AG08395 (cell line): ENCODE measurements at regions not wholly inside any gene's neighbourhood (a gene's known extent, or its start where the extent isn't known, plus 50 kb on each side); places are given as distances from the start of the nearest gene placed in this dataset.
"Not testable (repeated sequence)": the region's sequence is repeated elsewhere in the genome, so short reads cannot be mapped to it uniquely, and the experiment has no call there.

Source experiments
- DNase-seq: peaks from one replicate; pipeline ENCODE4 v3.0.0; 2012; ENCODE audit warnings: mixed read lengths, low spot score

DNA sequence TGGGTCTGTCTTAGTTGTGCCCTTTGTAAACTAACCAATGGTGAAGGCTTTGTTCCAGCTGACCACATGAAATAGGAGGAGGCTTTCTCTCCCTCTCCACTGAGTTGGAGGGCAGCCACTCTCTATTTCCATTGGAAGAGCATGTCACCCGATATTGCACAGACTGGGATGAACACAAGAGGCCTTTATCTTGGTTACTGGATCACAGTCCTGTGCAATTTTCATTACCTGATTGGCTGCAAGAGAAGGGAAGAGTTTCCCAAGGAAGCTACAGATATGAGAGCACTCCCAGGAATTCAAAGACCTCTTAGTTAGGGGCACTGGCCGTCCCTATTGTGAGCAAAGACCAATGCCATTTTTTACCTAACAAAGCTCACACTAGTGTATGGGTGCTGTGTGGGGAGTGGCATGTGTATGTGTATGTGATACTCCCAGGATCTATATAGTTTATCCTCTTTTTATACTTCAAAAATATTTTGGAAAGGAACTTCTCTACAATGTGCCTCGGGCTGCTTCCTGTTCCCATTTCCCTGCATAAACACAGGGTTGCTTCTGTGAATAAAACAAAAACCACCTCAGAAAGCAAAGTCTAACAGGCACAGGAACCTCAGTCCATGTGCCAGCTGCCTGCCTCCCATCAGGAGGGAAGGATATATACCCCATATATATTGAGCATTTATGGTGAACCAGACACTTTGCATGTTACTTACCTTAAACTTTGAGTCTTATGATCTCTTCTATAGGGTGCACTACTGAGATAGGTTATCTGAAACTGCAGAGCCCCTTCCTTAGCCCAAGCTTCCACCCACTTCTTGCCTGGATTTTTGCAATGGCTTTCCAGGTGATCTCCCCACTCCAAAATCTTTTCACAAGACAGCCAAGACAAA lies 126.5 kb downstream of the RASSF10 start:
- no peak for DNase-seq

DNA sequence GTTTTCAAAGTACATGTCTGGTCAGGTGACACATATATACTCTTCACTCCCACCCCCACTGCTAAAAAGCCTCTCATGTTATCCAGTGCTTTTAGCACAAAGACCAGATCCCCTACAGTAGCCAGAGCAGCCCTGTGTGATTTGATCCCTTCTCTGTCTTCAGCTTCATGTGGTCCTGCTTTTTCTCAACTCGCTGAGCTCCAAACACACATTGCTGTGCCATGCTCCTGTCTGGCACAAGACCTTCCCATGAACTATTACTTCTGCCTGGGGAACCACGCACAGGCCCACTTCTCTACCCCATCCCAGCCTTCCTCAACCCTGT lies 127.1 kb downstream of the RASSF10 start:
- DNase-seq: no peak

DNA sequence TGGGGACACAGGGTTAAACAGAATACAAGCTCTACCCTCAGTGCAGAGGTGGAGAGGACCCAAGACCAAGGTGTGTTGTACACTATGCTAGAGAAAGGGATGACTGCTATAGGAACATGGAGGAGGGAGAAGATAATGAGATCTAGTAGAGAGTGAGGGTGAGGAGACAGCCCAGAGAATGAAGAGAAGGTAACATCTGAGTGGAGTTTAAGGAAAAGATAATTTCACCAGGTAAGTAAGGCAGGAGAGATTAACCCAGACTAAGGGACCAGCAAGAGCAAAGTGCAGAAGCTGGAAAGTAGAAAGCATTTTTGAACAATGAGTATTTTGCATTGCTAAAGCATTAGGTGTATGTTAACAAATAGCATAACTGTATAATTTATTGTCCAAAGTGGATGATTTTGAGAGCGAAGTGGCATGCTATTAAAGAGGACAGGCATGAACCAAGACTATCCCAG lies 128.8 kb downstream of the RASSF10 start:
- DNase-seq: peak; percentile 10

DNA sequence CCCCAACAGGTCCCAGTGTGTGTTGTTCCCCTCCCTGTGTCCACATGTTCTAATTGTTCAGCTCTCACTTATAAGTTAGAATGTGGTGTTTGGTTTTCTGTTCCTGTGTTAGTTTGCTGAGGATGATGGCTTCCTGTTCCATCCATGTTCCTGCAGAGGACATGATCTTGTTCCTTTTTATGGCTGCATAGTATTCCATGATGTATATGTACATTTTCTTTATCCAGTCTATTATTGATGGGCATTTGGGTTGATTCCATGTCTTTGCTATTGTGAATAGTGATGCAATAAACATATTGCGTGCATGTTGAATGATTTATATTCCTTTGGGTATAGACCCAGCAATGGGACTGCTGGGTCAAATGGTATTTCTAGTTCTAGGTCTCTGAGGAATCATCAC lies 130.0 kb downstream of the RASSF10 start:
- DNase-seq: not testable (repeated sequence)

DNA sequence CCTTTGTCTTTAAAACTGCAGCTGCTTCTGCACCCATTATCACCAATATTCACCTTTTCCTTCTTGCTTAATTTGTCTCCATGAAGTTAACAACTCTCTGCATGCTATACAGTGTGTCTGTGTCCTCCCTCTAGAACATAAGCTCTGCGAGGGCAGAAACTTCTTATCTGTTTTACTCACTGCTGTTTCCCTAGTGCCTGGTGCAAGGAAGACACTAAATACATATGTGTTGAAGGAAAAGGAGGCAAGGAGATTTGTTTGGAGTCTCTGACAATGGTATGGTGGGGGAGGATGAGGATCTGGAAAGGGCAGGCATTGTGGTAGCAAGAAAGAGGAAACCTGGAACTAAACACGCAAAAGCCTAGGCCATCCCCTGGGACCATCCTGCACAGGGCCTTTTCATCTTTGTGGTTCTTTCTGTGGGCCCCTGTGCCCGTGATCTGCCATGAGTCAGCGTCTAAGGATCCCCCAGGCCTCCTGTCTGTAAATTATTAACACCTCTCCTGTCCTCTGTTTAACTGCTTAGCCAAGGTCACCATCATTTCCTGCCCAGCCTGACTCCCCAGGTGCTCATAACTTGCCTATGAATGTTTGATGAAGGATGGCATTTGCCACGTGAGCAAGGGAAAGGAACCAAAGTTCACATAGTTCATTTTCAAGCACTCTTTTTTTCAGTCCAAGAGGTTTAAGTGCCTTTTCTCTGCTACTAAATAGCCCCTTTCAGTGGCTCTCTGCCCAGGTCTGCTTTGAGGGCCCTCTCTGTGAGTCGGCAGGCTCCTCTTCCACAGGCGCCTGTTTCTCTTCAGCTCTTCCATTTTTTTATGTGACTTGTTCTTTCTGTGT lies 131.1 kb downstream of the RASSF10 start:
- DNase-seq: peak; percentile 52

DNA sequence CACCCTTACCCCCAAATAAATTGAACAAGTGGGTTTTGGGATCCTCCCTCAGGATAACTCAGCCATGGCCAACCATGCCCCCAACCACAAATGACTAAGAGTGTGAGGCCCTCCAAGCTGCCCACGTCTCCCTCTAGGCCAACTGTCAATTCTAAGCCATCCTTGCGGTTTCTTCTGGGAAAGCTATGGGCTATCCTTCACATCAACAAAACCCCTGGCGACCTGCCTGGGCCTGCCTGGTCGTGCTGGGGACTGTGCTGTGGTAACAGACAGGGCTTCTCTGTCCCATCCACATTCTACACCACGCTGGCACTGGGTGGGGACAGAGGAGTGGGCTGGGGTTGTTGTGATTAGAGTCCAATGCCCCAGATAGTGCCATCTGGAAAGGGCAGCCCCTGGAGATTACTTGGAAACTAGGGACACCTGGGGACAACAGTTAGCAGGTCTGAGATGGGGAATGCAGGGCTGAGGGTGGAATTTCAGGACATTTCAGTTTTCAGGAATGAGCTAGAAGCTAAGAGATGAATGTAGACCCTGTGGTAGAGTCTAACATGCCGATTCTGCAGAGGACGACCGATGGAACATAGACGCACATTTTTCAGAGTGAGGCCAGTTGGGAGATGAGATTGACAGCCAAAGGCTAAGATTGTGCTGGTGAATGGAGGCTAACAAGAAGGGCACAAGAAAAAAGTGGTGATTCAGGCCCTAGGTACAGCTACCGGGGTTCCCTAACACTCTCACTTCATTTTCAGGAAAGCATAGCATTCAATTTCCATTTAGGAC lies 131.9 kb downstream of the RASSF10 start:
- DNase-seq: peak; percentile 10

DNA sequence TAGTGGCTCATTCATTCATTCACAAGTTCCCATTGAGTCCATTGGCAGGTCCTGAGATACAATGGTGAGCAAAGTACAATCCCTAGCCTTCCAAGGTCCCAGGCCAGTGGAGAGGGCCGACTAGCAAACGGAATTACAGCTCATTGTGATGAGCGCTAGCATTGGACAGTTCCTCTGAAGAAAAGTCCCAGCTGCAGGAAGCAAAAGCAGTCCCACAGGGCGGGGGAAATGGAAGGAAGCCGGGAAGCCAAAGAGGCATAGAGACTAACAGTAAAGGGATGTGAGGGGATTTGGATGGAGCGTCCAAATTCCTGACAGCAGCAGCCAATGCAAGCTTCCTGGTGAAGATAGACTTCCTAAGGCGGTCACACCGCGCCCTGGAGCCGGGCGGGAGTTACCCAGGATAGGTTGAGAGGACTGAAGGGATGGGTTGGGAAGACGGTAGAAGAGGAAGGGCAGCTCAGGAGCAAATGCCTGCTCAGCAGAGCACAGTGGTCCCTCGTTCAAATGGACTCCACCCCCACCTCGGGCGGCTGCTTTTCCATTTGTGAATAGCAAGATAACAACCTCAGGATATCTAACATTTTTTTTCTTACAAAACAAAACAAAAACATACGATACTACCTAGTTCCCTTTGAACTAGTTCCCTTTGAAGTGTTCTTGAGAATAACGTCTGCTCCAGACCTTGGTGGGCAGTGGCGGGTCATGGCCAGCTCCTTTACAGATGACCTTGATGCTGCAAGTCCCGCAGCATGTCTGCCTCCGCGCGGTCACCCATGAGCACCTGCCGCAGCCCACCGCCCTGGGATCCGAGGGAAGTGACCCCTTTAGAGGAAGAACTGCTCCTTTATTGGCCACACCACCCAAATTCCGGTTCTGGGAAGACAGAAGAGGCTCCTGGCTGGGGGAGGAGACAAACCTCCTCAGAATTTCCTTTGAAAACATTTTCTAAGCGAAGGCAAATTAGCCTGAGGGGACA lies 132.9 kb downstream of the RASSF10 start:
- no peak for DNase-seq

DNA sequence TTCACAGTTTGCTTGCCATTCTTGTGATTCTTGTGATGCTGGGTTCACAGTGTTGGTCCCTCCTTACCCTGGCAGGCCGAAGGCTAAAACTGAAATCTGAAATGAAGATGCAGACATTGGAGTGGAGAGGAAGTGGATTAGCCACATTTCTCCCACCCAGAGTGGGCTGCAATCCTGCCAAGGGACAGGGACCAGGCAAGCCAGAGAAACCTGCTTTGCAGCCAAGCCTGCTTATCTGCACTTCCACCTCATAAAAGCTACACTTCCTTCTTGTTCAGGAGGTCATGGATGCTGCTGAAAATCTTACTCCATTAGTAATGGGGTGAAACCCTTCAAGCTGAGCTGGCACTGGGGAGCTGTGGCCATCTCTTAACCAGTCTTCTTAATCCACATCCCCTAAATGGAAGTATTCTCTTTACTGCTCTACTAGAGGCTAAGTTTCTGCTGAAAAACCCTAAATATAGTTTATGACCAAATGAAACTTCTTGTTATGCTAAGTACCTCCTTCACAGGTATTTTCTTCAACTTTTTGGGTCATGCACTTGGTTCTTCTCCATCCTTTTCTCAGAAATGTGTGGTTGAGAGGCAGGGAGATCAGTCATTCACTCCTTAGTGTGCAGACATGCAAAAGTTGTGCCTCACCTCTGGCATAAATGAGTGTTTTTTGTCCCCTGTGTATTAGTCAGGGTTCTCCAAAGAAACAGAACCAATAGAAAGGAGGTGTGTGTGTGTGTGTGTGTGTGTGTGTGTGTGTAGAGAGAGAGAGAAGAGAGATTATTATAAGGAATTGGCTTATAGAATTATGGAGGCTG lies 133.9 kb upstream of the BMAL1 start:
- DNase-seq: no peak

DNA sequence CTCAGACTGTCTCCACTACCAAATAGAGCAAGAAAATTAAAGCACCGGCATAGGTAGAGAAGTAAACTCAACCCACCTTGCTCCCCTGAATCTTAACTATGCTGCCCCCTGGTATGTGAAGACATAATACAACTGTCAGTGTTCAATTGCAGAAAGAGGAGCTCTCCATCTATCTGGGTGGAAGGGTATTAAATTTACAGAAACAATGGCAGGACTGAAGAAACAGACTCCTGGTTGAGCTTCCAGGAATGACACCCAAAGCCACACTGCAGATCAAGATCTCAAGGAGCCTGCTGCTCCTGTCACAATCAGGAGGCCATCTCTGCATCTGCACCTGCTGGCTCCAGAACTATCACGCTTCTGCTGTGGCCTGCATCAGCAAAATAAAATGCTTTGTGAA lies 132.1 kb upstream of the BMAL1 start:
- no peak for DNase-seq

DNA sequence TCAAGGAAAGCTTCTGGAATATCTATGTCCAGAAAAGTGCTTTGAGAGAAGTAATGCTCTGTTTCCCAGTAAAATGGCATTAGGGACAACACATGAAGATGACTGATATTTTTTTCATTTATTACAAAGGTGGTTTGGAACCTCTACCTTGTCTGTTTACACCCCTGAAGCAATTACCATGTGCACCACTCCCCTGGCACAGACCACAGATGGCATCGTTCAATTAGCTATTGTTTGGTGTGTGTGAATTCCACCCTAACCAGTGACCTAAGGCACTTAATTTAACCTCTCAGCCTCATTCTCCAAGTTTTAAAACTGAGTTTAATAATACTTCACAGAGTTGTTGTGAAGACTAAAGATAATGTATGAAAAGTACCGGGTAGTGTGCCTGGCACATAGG lies 127.6 kb upstream of the BMAL1 start:
- no peak for DNase-seq

DNA sequence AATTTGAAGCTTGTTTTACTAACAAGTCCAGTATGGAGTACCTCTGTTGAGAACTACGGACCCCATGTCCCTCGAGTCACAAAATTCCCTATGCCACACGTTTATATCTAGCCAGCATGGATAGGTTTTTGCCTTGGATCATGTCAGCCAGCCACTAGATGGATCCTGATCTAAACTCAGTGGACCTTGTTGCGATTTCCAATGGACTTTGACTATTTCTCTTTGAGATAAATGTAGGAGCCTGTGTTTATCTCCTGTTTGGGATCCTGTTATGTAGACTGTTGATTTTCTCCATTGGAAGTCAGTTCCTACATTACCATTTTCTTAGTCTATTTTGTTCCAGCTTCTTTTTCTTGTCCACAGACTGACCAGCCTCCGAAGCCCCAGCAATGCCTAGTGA lies 127.1 kb upstream of the BMAL1 start:
- DNase-seq: no peak

DNA sequence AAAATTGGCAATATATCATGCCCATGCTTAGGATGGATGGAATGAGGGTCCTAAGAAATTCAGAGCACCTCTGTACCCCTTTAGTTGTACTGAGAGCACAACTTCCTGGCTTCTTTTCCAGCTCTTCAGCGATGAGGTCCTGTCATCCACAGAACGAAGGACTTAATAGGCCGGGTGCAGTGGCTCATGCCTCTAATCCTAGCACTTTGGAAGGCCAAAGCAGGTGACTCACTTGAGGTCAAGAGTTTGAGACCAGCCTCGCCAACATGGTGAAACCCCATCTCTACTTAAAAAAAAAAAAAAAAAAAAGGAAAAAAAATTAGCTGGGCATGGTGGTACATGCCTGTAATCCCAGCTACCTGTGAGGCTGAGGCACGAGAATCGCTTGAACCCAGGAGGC lies 125.3 kb upstream of the BMAL1 start:
- DNase-seq: no peak

DNA sequence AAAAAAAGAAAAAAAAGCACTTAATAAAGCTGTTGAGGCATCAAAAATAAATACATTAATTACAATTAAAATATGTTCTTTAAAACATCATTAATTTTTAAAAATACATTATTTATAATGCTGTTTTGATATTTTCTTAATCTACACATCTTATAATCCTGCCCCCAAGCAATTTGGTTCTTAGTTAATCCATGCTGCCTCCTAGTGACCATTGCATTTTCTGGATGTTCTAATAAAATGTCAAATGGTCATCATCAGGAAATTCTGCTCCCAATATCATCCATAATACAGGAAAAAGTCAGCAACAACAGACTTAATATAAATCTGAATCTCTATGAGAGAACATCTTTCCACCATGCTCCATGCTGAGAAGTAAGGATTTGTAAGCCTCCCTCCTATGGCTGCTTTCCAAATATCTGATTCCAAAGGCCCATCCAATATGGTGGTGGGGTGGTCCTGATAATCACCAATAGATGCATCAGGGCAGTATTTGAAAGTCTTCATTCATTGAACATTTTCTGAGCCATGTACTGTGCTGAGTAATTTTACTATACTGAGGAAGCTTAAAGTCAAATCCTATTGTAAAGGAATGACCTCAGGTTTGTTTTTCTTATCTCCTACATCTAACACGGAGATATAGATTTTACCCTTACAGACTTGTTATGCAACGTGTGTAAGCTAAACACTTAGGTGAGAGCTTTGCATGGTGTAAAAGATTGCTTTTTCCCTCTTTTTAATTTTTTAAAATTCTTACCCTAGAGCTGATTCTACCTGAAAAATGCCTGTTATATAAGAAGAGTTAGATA lies 124.7 kb upstream of the BMAL1 start:
- DNase-seq: peak; percentile 59

DNA sequence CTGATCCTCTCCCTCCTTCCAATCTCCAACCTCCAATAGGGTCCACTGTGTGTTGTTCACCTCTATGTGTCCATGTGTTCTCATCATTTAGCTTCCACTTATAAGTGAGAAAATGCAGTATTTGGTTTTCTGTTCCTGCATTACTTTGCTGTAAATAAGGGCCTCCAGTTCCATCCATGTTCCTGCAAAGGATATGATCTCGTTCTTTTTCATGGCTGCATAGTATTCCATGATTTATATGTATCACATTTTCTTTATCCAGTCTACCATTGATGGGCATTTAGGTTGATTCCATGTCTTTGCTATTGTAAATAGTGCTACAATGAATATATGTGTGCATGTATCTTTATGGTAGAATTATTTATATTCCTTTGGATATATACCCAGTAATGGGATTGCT lies 123.2 kb upstream of the BMAL1 start:
- DNase-seq: not testable (repeated sequence)

DNA sequence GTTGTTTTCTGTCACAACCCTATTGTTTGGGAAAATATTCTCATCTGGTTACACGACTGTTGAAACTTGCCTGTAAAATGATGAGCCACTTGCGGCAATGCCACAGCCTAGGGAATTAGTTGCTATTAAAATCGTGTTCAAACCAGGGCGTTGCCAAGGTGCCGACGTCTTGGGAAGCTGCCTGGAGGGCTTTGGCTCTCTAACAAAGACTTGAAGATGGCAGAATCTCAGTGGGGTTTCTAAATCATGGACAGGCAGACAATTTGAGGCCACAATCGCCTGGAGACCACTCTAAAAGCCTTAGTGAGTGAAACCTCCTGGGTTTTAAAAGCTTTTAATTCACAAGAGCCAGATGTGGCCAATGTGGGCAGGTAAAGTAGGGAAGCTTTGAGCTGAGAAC lies 117.2 kb upstream of the BMAL1 start:
- no peak for DNase-seq

DNA sequence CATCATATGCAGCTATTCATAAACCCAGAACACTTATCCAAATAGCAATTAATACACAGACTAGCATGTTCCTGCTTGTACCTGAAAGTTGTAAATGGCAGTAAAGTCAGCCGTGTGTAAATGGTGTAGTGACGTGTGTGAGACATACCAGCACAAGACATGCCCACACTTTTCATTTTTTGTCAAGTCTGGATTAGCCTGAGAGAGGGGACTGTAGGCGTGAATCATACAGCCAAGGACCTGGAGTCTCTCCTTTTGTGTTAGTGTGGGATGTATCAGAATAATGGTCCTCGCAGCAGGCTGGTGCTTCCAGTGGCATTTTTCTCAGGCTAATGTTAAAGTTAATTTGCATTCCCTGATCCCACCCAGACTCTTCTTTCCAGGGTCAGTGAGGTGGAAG lies 116.8 kb upstream of the BMAL1 start:
- DNase-seq: no peak

DNA sequence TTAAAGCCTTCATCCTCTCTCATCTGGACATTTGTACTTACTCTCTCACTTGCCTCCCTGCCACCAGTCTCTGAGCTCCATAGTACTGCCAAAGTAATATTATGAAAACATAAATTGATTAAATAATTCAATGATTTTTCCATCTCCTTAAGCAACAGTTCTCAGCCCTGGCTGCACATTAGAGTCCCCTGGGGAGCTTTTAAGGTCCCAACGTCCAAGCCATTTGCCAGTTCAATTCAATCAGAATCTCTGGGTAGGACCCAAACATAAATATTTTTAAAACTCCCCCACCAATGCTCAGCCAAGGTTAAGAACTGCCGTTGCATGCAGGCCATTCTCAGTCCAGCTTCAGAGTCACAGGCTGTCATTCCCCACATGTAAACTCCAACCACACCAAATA lies 114.4 kb upstream of the BMAL1 start:
- DNase-seq: no peak

DNA sequence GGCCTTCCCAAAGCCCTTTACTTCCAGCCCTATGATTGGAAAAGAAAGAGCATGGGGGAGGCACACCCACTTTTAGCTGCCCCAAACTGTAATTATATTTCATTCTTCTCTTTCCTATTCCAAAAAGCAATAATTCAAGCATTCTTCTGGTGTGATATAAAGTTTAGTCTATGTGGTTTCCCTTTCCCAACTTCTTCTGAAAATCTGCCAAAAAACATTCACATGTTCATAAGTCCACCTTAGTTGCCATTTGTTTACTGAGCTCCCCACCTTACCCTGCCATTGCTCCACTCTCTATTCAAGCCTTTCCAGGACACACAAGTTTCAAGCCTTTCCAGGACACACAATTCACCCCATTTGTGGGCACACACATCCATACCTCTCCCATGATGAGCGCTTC lies 111.6 kb upstream of the BMAL1 start:
- no peak for DNase-seq

DNA sequence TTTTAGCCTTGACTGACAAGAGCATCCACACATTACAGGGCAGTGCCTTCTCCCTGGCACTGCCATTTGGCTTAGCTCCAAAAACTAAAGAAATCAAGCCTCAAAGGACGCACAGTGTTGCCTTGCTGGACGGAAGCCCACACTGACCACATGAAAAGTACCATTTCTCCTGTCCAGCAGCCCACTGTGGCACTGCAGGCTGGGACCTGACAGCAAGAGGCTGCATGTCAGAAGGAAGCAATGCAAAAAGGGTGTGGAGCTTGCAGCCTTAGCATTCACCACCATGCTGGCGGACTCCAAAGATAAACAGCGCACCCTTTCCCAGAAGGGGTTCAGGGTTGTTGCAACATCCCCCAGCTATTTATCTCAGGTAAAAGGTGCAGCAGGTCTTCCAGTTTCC lies 109.3 kb upstream of the BMAL1 start:
- DNase-seq: no peak

DNA sequence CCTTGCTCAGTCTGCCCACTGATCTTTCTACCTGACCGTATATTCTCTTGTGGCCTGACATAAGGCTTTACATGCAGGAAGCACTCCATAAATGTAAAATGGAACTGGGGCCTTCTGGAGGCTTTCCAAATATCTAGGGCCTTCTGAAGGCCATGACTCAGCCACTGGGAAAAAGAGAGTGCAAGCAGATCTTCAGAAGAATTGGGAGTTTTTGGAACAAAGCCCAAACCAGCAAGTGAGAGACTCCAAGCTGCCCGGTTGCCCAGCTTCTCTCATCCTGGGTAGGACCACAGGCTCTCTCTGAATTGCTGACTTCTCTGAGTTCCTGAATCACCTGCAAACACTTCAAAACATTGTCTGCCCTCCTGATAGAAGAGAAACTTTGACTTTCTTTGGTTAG lies 107.9 kb upstream of the BMAL1 start:
- peak; percentile 77 for DNase-seq
